A673 (cell line): ENCODE measurements at regions not wholly inside any gene's neighbourhood (a gene's known extent, or its start where the extent isn't known, plus 50 kb on each side); places are given as distances from the start of the nearest gene placed in this dataset.

Source experiments
- BruUV-seq: library from RNA; stranded (reverse); fragments of 400-500 nt; replicated peaks from 2 replicates; lab custom pipeline; 2021; lab: Mats Ljungman, UMichigan
- CTCF ChIA-PET: fragments of 300-600 bp; sonication (Branson Sonifier 250); formaldehyde crosslinking; loops from one replicate; lab custom pipeline; 2022; ENCODE audit warnings: antibody characterized with exemption; lab: Charles Lee
- POLR2A ChIA-PET: fragments of 300-600 bp; sonication (Branson Sonifier 250); formaldehyde crosslinking; loops from one replicate; lab custom pipeline; 2022; ENCODE audit warnings: antibody characterized with exemption; ENCODE audit not compliant: low non-redundant PET; lab: Charles Lee
- DNase-seq: peaks from one replicate; pipeline ENCODE4 v3.0.0-alpha.2; 2015; ENCODE audit warnings: low spot score
- H3K27ac ChIP-seq: fragments of 200-600 bp; sonication (generic); 2 replicates; pipeline ENCODE4 v1.5.1; 2016; ENCODE audit warnings: mixed run types, low read depth, mild to moderate bottlenecking, mixed read lengths, antibody characterized with exemption, low read length; ENCODE audit not compliant: poor library complexity, severe bottlenecking
- H3K27me3 ChIP-seq: fragments of 200-600 bp; sonication (generic); replicated peaks from 2 replicates; pipeline ENCODE4 v1.6.1; 2017; ENCODE audit warnings: mixed run types, low read depth, mild to moderate bottlenecking, mixed read lengths, antibody characterized with exemption, low read length; ENCODE audit not compliant: insufficient read depth, poor library complexity
- H3K36me3 ChIP-seq: fragments of 200-600 bp; sonication (generic); 2 replicates; pipeline ENCODE4 v1.6.1; 2016; ENCODE audit warnings: mixed run types, mild to moderate bottlenecking, mixed read lengths, antibody characterized with exemption, low read length; ENCODE audit not compliant: insufficient read depth, poor library complexity, severe bottlenecking
- H3K4me1 ChIP-seq: fragments of 200-600 bp; sonication (generic); 2 replicates; pipeline ENCODE4 v1.6.1; 2017; ENCODE audit warnings: mixed run types, mild to moderate bottlenecking, mixed read lengths, antibody characterized with exemption, low read length; ENCODE audit not compliant: insufficient read depth, poor library complexity, severe bottlenecking
- H3K4me3 ChIP-seq: fragments of 200-600 bp; sonication (generic); 2 replicates; pipeline ENCODE4 v1.5.1; 2016; ENCODE audit warnings: low read depth, mixed run types, mild to moderate bottlenecking, mixed read lengths, low read length; ENCODE audit not compliant: poor library complexity, severe bottlenecking
- H3K9me3 ChIP-seq: fragments of 200-600 bp; sonication (generic); 2 replicates; pipeline ENCODE4 v1.6.1; 2016; ENCODE audit warnings: mixed run types, low read depth, mild to moderate bottlenecking, mixed read lengths, antibody characterized with exemption, low read length; ENCODE audit not compliant: poor library complexity, severe bottlenecking
- EZH2 ChIP-seq: fragments of 200-600 bp; sonication (generic); IDR thresholded peaks from 2 replicates; pipeline ENCODE4 v1.6.1; 2017; ENCODE audit warnings: borderline replicate concordance, low read depth, mild to moderate bottlenecking, mixed read lengths, antibody characterized with exemption, low read length; ENCODE audit not compliant: poor library complexity, severe bottlenecking
- intact Hi-C: fragments of 100-400 bp; cut with micrococcal nuclease; formaldehyde crosslinking; loops from one replicate; pipeline ENCODE4 v1.10.0; 2022; ENCODE audit not compliant: unreplicated experiment
- TF ChIP-seq, protein P1 (sequence below): fragments of 300-800, 200-600 bp; sonication (generic); conservative IDR thresholded peaks from 2 replicates; pipeline ENCODE4 v1.5.1; 2017; ENCODE audit warnings: low read depth, mild to moderate bottlenecking, antibody characterized with exemption, low read length, moderate library complexity, mixed read lengths

DNA sequence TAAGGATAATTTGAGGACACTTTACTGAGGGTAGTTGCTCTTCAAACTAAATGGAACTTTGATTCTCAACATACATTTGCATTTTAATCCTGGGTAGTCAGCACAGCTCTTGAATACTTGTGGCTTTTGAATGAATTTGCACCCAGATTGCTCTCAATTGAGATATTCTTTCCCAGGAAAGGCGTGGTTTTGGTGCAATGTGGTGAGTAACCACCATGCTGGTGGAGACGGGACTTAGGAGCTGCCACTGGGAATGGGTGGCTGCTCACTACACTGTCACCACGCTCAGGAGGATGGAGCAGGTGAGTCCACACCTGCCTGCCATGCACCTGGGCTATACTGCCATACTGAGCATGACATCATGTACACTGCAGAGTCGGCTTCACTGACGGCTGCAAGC is 99.2 kb downstream of the IRX1 start:
- Histone ChIP-seq H3K36me3 (no peaks in the 10 kb centered on the region), H3K4me3 (no peak overlapping the region), H3K27me3 (no peaks in the 10 kb centered on the region), H3K4me1 (no peaks in the 10 kb centered on the region), H3K27ac (no peak overlapping the region), H3K9me3 (peaks cover 29% of the 10 kb centered on the region)
- no peak for TF ChIP-seq EZH2
- no TSS peak for BruUV-seq
- ChIA-PET CTCF (no interaction called here), POLR2A (no interaction called here)
- intact Hi-C loops: no loop called here
- DNase-seq: no peak

- CTCF ChIA-PET: no interaction called here
These were observed 100.2 kb downstream of the IRX1 start for GRCh38 chr5:3695818-3696217.

DNA sequence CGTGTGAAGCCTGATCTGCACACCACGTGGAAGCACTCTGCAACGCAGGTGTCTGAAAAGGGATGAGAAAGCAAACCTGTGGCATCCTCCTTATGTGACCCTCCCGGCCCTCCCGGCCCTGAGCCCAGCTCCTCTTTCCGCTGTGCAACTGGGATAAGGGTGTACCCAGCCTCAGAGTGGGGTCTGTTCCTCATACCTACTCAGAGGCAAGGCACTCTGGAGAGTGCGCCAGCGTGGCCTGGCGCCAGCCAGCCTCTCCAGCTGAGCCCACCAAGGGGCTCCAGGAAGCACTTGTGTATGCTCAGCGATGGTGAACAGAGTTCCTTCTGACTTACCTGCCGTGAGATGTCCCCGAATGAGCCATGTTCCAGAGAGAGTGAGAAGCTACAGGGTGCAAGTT is 102.8 kb downstream of the IRX1 start:
- intact Hi-C loops: no loop called here
- no peak for TF ChIP-seq EZH2
- TF ChIP-seq, protein P1, sequence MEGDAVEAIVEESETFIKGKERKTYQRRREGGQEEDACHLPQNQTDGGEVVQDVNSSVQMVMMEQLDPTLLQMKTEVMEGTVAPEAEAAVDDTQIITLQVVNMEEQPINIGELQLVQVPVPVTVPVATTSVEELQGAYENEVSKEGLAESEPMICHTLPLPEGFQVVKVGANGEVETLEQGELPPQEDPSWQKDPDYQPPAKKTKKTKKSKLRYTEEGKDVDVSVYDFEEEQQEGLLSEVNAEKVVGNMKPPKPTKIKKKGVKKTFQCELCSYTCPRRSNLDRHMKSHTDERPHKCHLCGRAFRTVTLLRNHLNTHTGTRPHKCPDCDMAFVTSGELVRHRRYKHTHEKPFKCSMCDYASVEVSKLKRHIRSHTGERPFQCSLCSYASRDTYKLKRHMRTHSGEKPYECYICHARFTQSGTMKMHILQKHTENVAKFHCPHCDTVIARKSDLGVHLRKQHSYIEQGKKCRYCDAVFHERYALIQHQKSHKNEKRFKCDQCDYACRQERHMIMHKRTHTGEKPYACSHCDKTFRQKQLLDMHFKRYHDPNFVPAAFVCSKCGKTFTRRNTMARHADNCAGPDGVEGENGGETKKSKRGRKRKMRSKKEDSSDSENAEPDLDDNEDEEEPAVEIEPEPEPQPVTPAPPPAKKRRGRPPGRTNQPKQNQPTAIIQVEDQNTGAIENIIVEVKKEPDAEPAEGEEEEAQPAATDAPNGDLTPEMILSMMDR: no peak
- ChIA-PET POLR2A (no interaction called here), CTCF (no interaction called here)
- Histone ChIP-seq H3K27ac (no peak overlapping the region), H3K4me3 (no peak overlapping the region), H3K27me3 (no peaks in the 10 kb centered on the region), H3K4me1 (no peaks in the 10 kb centered on the region), H3K9me3 (peaks cover 22% of the 10 kb centered on the region), H3K36me3 (no peaks in the 10 kb centered on the region)
- BruUV-seq: no TSS peak
- no peak for DNase-seq

More at GRCh38 chr5:3695818-3696217, 100.2 kb downstream of the IRX1 start:
- Histone ChIP-seq H3K4me1 (no peaks in the 10 kb centered on the region), H3K27me3 (no peaks in the 10 kb centered on the region), H3K36me3 (no peaks in the 10 kb centered on the region), H3K27ac (no peak overlapping the region), H3K9me3 (peaks cover 27% of the 10 kb centered on the region), H3K4me3 (no peak overlapping the region)
- DNase-seq: no peak
- TF ChIP-seq, protein P1: no peak
- TF ChIP-seq EZH2: no peak
- intact Hi-C loops: no loop called here
- POLR2A ChIA-PET: no interaction called here
- no TSS peak for BruUV-seq

DNA sequence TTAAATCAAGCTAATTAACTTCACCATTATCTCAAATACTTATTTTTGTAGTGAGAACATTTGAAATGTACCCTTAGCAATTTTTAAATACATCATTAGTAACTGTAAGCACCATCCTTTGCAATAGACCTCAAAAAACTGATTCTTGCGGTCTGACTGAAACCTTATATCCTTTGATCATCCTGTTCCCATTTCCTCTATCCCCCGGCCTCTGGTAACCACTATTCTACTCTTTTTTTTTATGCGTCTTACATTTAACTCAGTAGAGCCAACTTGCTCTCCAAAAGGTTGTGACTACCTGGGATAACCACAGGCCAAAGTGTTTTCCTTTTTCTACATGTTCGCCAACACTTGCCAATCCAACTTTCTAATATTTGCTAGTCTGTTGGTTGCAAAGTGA is 106.1 kb downstream of the IRX1 start:
- DNase-seq: no peak
- Histone ChIP-seq H3K36me3 (no peaks in the 10 kb centered on the region), H3K9me3 (peaks cover 24% of the 10 kb centered on the region), H3K4me1 (no peaks in the 10 kb centered on the region), H3K4me3 (no peak overlapping the region), H3K27me3 (no peaks in the 10 kb centered on the region), H3K27ac (no peak overlapping the region)
- TF ChIP-seq, protein P1: no peak
- TF ChIP-seq EZH2: no peak
- POLR2A ChIA-PET: no interaction called here
- no TSS peak for BruUV-seq
- intact Hi-C loops: no loop called here
- CTCF ChIA-PET: no interaction called here
